ENCODE measurements at regions not wholly inside any gene's neighbourhood (a gene's known extent, or its start where the extent isn't known, plus 50 kb on each side); places are given as distances from the start of the nearest gene placed in this dataset.

- H3K4me3 ChIP-seq (replicated peaks in 1 of 2; ENCODE audit: low read depth in 2 of 2, low read length in 2 of 2): no peak overlapping the region
- TF ChIP-seq CTCF (IDR thresholded peaks at IDR 0.05; ENCODE audit: low read depth, low read length): no peak
- DNase-seq (ENCODE audit: low read depth in 2 of 2): no peak
These were observed 266.4 kb downstream of the HAPSTR1 start for GRCh38 chr16:9357829-9358228.

GRCh38 chr16:9360075-9360474 is 268.6 kb downstream of the HAPSTR1 start:
- no peak for TF ChIP-seq CTCF (IDR thresholded peaks at IDR 0.05; ENCODE audit: low read depth, low read length)
- no peak for DNase-seq (ENCODE audit: low read depth in 2 of 2)
- no peak overlapping the region for H3K4me3 ChIP-seq (replicated peaks in 1 of 2; ENCODE audit: low read depth in 2 of 2, low read length in 2 of 2)

- TF ChIP-seq CTCF (IDR thresholded peaks at IDR 0.05; ENCODE audit: low read depth, low read length): no peak
These were observed 270.6 kb downstream of the HAPSTR1 start for GRCh38 chr16:9362050-9362449.

GRCh38 chr16:9362604-9363003 is 271.2 kb downstream of the HAPSTR1 start:
- no peak for DNase-seq (ENCODE audit: low read depth in 2 of 2)
- TF ChIP-seq CTCF (IDR thresholded peaks at IDR 0.05; ENCODE audit: low read depth, low read length): no peak
- H3K4me3 ChIP-seq (replicated peaks in 1 of 2; ENCODE audit: low read depth in 2 of 2, low read length in 2 of 2): no peak overlapping the region

More at GRCh38 chr16:9362050-9362449, 270.6 kb downstream of the HAPSTR1 start:
- H3K4me3 ChIP-seq (replicated peaks in 1 of 2; ENCODE audit: low read depth in 2 of 2, low read length in 2 of 2): no peak overlapping the region
- no peak for DNase-seq (ENCODE audit: low read depth in 2 of 2)

GRCh38 chr16:9363520-9363919 is 272.1 kb downstream of the HAPSTR1 start:
- no peak for DNase-seq (ENCODE audit: low read depth in 2 of 2)
- H3K4me3 ChIP-seq (replicated peaks in 1 of 2; ENCODE audit: low read depth in 2 of 2, low read length in 2 of 2): no peak overlapping the region
- no peak for TF ChIP-seq CTCF (IDR thresholded peaks at IDR 0.05; ENCODE audit: low read depth, low read length)

- no peak for TF ChIP-seq CTCF (IDR thresholded peaks at IDR 0.05; ENCODE audit: low read depth, low read length)
- DNase-seq (ENCODE audit: low read depth in 2 of 2): no peak
- no peak overlapping the region for H3K4me3 ChIP-seq (replicated peaks in 1 of 2; ENCODE audit: low read depth in 2 of 2, low read length in 2 of 2)
These were observed 273.4 kb downstream of the HAPSTR1 start for GRCh38 chr16:9364721-9365369.

- no peak for DNase-seq (ENCODE audit: low read depth in 2 of 2)
- no peak for TF ChIP-seq CTCF (IDR thresholded peaks at IDR 0.05; ENCODE audit: low read depth, low read length)
- no peak overlapping the region for H3K4me3 ChIP-seq (replicated peaks in 1 of 2; ENCODE audit: low read depth in 2 of 2, low read length in 2 of 2)
These were observed 273.9 kb downstream of the HAPSTR1 start for GRCh38 chr16:9365370-9365728.
